Uterus (tissue), 2 donors: ENCODE measurements at regions not wholly inside any gene's neighbourhood (a gene's known extent, or its start where the extent isn't known, plus 50 kb on each side); places are given as distances from the start of the nearest gene placed in this dataset.

Experiments
- POLR2A ChIP-seq, 2 donors: fragments of 450-650 bp; IDR thresholded peaks; one replicate each; pipeline ENCODE4 v1.6.1; 2016; ENCODE audit warnings: antibody characterized with exemption in 2 of 2, mild to moderate bottlenecking in 1 of 2, moderate library complexity in 1 of 2
- TF ChIP-seq, protein P1 (sequence below), 4 experiments: fragments of 200-600 bp in 2 of 4; fragments of 450-650 bp in 2 of 4; sonication (generic) in 2 of 4; IDR thresholded peaks; one replicate each; pipeline ENCODE4 v1.5.1; 2016 to 2019; ENCODE audit warnings: antibody characterized with exemption in 4 of 4, mild to moderate bottlenecking in 2 of 4, moderate library complexity in 1 of 4

DNA sequence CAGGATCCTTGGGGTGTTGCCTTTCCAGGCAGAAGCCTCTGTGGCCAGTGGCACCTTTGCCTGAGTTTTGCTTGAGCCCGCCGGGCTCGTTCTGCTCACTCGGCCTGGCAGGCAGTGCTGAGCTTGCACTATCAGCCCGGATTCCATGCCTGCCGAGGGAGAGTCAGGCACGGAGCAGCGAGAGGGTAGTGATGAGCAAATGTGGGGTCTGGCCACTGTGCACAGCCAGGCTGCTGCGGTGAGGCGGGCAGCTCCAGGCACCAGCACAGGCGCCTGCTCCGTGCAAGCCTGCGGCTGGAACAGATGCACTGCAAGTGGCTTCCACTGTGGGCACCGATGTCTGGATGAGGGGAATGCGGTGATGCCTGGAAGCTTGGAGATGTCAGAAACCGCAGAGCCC is 619.2 kb downstream of the RAPGEF2 start:
- TF ChIP-seq, protein P1, sequence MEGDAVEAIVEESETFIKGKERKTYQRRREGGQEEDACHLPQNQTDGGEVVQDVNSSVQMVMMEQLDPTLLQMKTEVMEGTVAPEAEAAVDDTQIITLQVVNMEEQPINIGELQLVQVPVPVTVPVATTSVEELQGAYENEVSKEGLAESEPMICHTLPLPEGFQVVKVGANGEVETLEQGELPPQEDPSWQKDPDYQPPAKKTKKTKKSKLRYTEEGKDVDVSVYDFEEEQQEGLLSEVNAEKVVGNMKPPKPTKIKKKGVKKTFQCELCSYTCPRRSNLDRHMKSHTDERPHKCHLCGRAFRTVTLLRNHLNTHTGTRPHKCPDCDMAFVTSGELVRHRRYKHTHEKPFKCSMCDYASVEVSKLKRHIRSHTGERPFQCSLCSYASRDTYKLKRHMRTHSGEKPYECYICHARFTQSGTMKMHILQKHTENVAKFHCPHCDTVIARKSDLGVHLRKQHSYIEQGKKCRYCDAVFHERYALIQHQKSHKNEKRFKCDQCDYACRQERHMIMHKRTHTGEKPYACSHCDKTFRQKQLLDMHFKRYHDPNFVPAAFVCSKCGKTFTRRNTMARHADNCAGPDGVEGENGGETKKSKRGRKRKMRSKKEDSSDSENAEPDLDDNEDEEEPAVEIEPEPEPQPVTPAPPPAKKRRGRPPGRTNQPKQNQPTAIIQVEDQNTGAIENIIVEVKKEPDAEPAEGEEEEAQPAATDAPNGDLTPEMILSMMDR (IDR thresholded peaks at IDR 0.05), result no peak
- TF ChIP-seq POLR2A (IDR thresholded peaks at IDR 0.05), result no peak
